HepG2 (cell line): ENCODE measurements at regions not wholly inside any gene's neighbourhood (a gene's known extent, or its start where the extent isn't known, plus 50 kb on each side); places are given as distances from the start of the nearest gene placed in this dataset.

Source experiments
- ATAC-seq: fragments of 200-7000 bp; cut with Tn5 transposase; 3 replicates; pipeline ENCODE4 v1.9.1; 2020; ENCODE audit warnings: mild to moderate bottlenecking, moderate library complexity
- BruUV-seq: library from RNA; stranded (reverse); fragments of 400-500 nt; replicated peaks from 2 replicates; lab custom pipeline; 2021; lab: Mats Ljungman, UMichigan
- CTCF ChIA-PET: fragments of 300-600 bp; formaldehyde crosslinking; extraction: SDS; loops from one replicate; lab custom pipeline; 2021; ENCODE audit warnings: low total read pairs, inconsistent platforms, low intra/inter-chr PET ratio; lab: Yijun Ruan, JAX
- POLR2A ChIA-PET: fragments of 350-600 bp; sonication (Branson Sonifier 250); formaldehyde crosslinking; loops from one replicate; lab custom pipeline; 2020; ENCODE audit warnings: antibody characterized with exemption, inconsistent platforms; lab: Yijun Ruan, JAX
- DNase-seq: peaks from one replicate; pipeline ENCODE4 v3.0.0-alpha.2; 2015; ENCODE audit warnings: low spot score
- FAIRE-seq: peaks from 3 replicates; lab custom pipeline; 2011; peaks lifted over from hg19 to GRCh38; lab: Jason Lieb, UNC
- H2AFZ ChIP-seq: one replicate; pipeline ENCODE4 v1.6.1; 2011; ENCODE audit warnings: low read length, inconsistent platforms
- H3K27ac ChIP-seq: fragments of 300-600 bp; 3 replicates; pipeline ENCODE4 v1.8.0; 2011; ENCODE audit warnings: mixed run types, mild to moderate bottlenecking, mixed read lengths, low read length, inconsistent platforms; ENCODE audit not compliant: insufficient read depth; ENCODE audit errors: extremely low read length
- H3K27me3 ChIP-seq, 2 experiments: fragments of 200-600 bp in 1 of 2; 2 replicates in 1 of 2; 3 replicates in 1 of 2; pipeline versions ENCODE4 v1.6.0 to v1.8.0; 2011; ENCODE audit warnings: low read length in 2 of 2, mild to moderate bottlenecking in 2 of 2, moderate library complexity in 2 of 2, inconsistent platforms in 1 of 2; ENCODE audit not compliant: insufficient read depth in 2 of 2, control insufficient read depth in 1 of 2
- H3K36me3 ChIP-seq, 2 experiments: fragments of 200-600 bp in 1 of 2; replicated peaks in 1 of 2; 2 replicates in 1 of 2; 3 replicates in 1 of 2; pipeline versions ENCODE4 v1.5.1 to v1.8.0; 2011; ENCODE audit warnings: low read length in 2 of 2, inconsistent platforms in 1 of 2; ENCODE audit not compliant: insufficient read depth in 2 of 2, control insufficient read depth in 1 of 2
- H3K4me1 ChIP-seq: 2 replicates; pipeline ENCODE4 v1.5.1; 2012; ENCODE audit warnings: low read length, inconsistent platforms; ENCODE audit not compliant: insufficient read depth
- H3K4me2 ChIP-seq: 2 replicates; pipeline ENCODE4 v1.6.0; 2011; ENCODE audit warnings: low read depth, low read length, inconsistent platforms
- H3K4me3 ChIP-seq, 3 experiments: fragments of 200-600 bp in 1 of 3; sonication (generic), shearing (Covaris generic) in 1 of 3; replicated peaks in 1 of 3; 2 replicates each; pipeline ENCODE4 v1.5.1; 2011 to 2016; ENCODE audit warnings: low read length in 3 of 3, inconsistent platforms in 2 of 3, low read depth in 2 of 3, mild to moderate bottlenecking in 2 of 3, control low read depth in 1 of 3, mixed read lengths in 1 of 3; ENCODE audit not compliant: insufficient read depth in 1 of 3
- H3K79me2 ChIP-seq: one replicate; pipeline ENCODE4 v1.6.1; 2011; ENCODE audit warnings: low read length, inconsistent platforms; ENCODE audit not compliant: insufficient read depth
- H3K9ac ChIP-seq: 2 replicates; pipeline ENCODE4 v1.6.0; 2011; ENCODE audit warnings: mild to moderate bottlenecking, low read depth, low read length, inconsistent platforms; ENCODE audit not compliant: insufficient read depth
- H3K9me3 ChIP-seq: 2 replicates; pipeline ENCODE4 v1.5.1; 2012; ENCODE audit warnings: mild to moderate bottlenecking, low read length
- H4K20me1 ChIP-seq: 2 replicates; pipeline ENCODE4 v1.6.0; 2011; ENCODE audit warnings: inconsistent platforms, mild to moderate bottlenecking, low read length, moderate library complexity; ENCODE audit not compliant: insufficient read depth
- ATM ChIP-seq: fragments of 450-650 bp; IDR thresholded peaks from 2 replicates; pipeline ENCODE4 v1.7.1; 2017; ENCODE audit warnings: mild to moderate bottlenecking, borderline replicate concordance
- ERF ChIP-seq: IDR thresholded peaks from 2 replicates; pipeline ENCODE4 v1.6.1; 2018; ENCODE audit warnings: missing biosample characterization, missing genetic modification reagents
- FIP1L1 ChIP-seq: fragments of 200-400 bp; formaldehyde crosslinking; IDR thresholded peaks from 2 replicates; pipeline ENCODE4 v1.6.1; 2018; ENCODE audit warnings: low read depth, mild to moderate bottlenecking, low read length, moderate library complexity, borderline replicate concordance; ENCODE audit not compliant: insufficient read depth
- HNF1B ChIP-seq: sonication (generic); formaldehyde crosslinking; IDR thresholded peaks from 2 replicates; pipeline ENCODE4 v1.5.1; 2020; ENCODE audit warnings: mild to moderate bottlenecking, moderate library complexity, missing genetic modification reagents
- HOMEZ ChIP-seq: IDR thresholded peaks from 2 replicates; pipeline ENCODE4 v1.6.1; 2016; ENCODE audit warnings: low read depth
- KLF13 ChIP-seq: sonication (generic); formaldehyde crosslinking; IDR thresholded peaks from 2 replicates; pipeline ENCODE4 v1.4.0; 2020; ENCODE audit warnings: mild to moderate bottlenecking, missing genetic modification reagents
- KMT2B ChIP-seq: IDR thresholded peaks from 2 replicates; pipeline ENCODE4 v1.6.1; 2016; ENCODE audit warnings: missing genetic modification reagents, missing compliant biosample characterization
- MAFK ChIP-seq, 2 experiments: IDR thresholded peaks in 1 of 2; conservative IDR thresholded peaks in 1 of 2; 2 replicates each; pipeline ENCODE4 v1.6.1; 2011; ENCODE audit warnings: improper control_type of control experiment in 2 of 2, low read length in 2 of 2
- MAZ ChIP-seq, 2 experiments: sonication (generic) in 1 of 2; formaldehyde crosslinking in 1 of 2; IDR thresholded peaks; 2 replicates each; pipeline versions ENCODE4 v1.5.0 to v1.6.1; 2012 to 2020; ENCODE audit warnings: low read depth in 2 of 2, mild to moderate bottlenecking in 2 of 2, borderline replicate concordance in 1 of 2, improper control_type of control experiment in 1 of 2, low read length in 1 of 2, missing genetic modification reagents in 1 of 2, moderate library complexity in 1 of 2
- MTERF4 ChIP-seq: sonication (generic); formaldehyde crosslinking; IDR thresholded peaks from 2 replicates; pipeline ENCODE4 v1.8.0; 2023; ENCODE audit warnings: mild to moderate bottlenecking, missing genetic modification reagents
- RFXANK ChIP-seq: IDR thresholded peaks from 2 replicates; pipeline ENCODE4 v1.6.1; 2016
- SALL1 ChIP-seq: sonication (generic); formaldehyde crosslinking; IDR thresholded peaks from 2 replicates; pipeline ENCODE4 v1.8.0; 2022; ENCODE audit warnings: mild to moderate bottlenecking, missing genetic modification reagents
- U2AF2 ChIP-seq: fragments of 200-400 bp; formaldehyde crosslinking; IDR thresholded peaks from 2 replicates; pipeline ENCODE4 v1.6.1; 2017; ENCODE audit warnings: low read depth, mild to moderate bottlenecking, low read length
- ZBTB33 ChIP-seq: sonication (generic); formaldehyde crosslinking; IDR thresholded peaks from 2 replicates; pipeline ENCODE4 v1.4.0; 2020; ENCODE audit warnings: missing genetic modification reagents
- ZBTB42 ChIP-seq: sonication (generic); formaldehyde crosslinking; IDR thresholded peaks from 2 replicates; pipeline ENCODE4 v1.5.0; 2020; ENCODE audit warnings: mild to moderate bottlenecking, missing genetic modification reagents
- ZNF296 ChIP-seq: sonication (generic); formaldehyde crosslinking; conservative IDR thresholded peaks from 2 replicates; pipeline ENCODE4 v1.5.0; 2020; ENCODE audit warnings: mild to moderate bottlenecking, missing genetic modification reagents
- ZNF382 ChIP-seq: sonication (generic); formaldehyde crosslinking; IDR thresholded peaks from 2 replicates; pipeline ENCODE4 v1.5.0; 2020; ENCODE audit warnings: missing genetic modification reagents, mild to moderate bottlenecking, borderline replicate concordance
- ZNF580 ChIP-seq: IDR thresholded peaks from 2 replicates; pipeline ENCODE4 v1.6.1; 2016; ENCODE audit warnings: low read depth, borderline replicate concordance
- ZNF878 ChIP-seq: sonication (generic); formaldehyde crosslinking; IDR thresholded peaks from 2 replicates; pipeline ENCODE4 v1.8.1; 2023; ENCODE audit warnings: mild to moderate bottlenecking, missing genetic modification reagents, moderate library complexity
- WGBS: methylation state at CpG from one replicate; pipeline ENCODE4 v1.1.6; 2017; ENCODE audit warnings: low lambda C conversion rate; 5-methylcytosine and 5-hydroxymethylcytosine counted together
- in situ Hi-C: cut with HindIII; loops from 2 replicates; pipeline ENCODE4 v1.10.0; 2017; ENCODE audit warnings: low pct_unique_long_range_greater_than_20kb; ENCODE audit not compliant: extremely low pct_ligation_motif_present
- intact Hi-C: fragments of 100-400 bp; cut with micrococcal nuclease; formaldehyde crosslinking; loops from one replicate; pipeline ENCODE4 v1.10.0; 2022; ENCODE audit not compliant: unreplicated experiment

GRCh38 chr9:90256345-90256744 lies 386.3 kb downstream of the DIRAS2 start:
- FAIRE-seq (no peak), DNase-seq (no peak), ATAC-seq (no peak)
- Histone ChIP-seq H3K27ac (no peak overlapping the region), H3K4me3 (no peak overlapping the region), H3K4me2 (no peak overlapping the region), H3K9me3 (peaks cover 16% of the 10 kb centered on the region), H2AFZ (no peak overlapping the region), H4K20me1 (no peaks in the 10 kb centered on the region), H3K79me2 (no peaks in the 10 kb centered on the region), H3K36me3 (no peaks in the 10 kb centered on the region), H3K27me3 (no peaks in the 10 kb centered on the region), H3K4me1 (no peaks in the 10 kb centered on the region), H3K9ac (no peak overlapping the region)
- 25% methylated on average over 2 of the region's 2 CpGs for WGBS
- in situ Hi-C loops: no loop called here
- CTCF ChIA-PET: no interaction called here
- POLR2A ChIA-PET: no interaction called here
- BruUV-seq: no TSS peak
- intact Hi-C loops: no loop called here
- no peak for TF ChIP-seq FIP1L1
- TF ChIP-seq ZBTB33 (CRISPR knock-in tag): no peak
- TF ChIP-seq ERF: no peak
- TF ChIP-seq ZNF878 (CRISPR knock-in tag): no peak
- TF ChIP-seq RFXANK (CRISPR knock-in tag): no peak
- TF ChIP-seq U2AF2: no peak
- no peak for TF ChIP-seq SALL1 (CRISPR knock-in tag)
- TF ChIP-seq HNF1B (CRISPR knock-in tag): no peak
- no peak for TF ChIP-seq MAFK (conservative IDR thresholded peaks at IDR 0.05 in 1 of 2, IDR thresholded peaks at IDR 0.05 in 1 of 2; ENCODE audit: low read length in 2 of 2)
- no peak for TF ChIP-seq ATM
- no peak for TF ChIP-seq HOMEZ
- no peak for TF ChIP-seq ZNF296
- no peak for TF ChIP-seq KLF13 (CRISPR knock-in tag)
- TF ChIP-seq ZNF580 (CRISPR knock-in tag): no peak
- TF ChIP-seq KMT2B (CRISPR knock-in tag): no peak
- TF ChIP-seq ZBTB42 (CRISPR knock-in tag): no peak
- TF ChIP-seq MTERF4 (CRISPR knock-in tag): no peak
- no peak for TF ChIP-seq MAZ (IDR thresholded peaks at IDR 0.05; ENCODE audit: borderline replicate concordance, low read depth, low read length)
- no peak for TF ChIP-seq MAZ (CRISPR knock-in tag; IDR thresholded peaks at IDR 0.05; ENCODE audit: low read depth)
- TF ChIP-seq ZNF382 (CRISPR knock-in tag): no peak
